Natural killer cell (primary cell): ENCODE measurements at regions not wholly inside any gene's neighbourhood (a gene's known extent, or its start where the extent isn't known, plus 50 kb on each side); places are given as distances from the start of the nearest gene placed in this dataset.
A peak's percentile ranks its signal among the peaks of the same experiment; 100 is the strongest.

Experiments used
- ATAC-seq, 3 donors: fragments of 150-1000 bp in 2 of 3; fragments of 200-7000 bp in 1 of 3; cut with Tn5 transposase; 1 replicate in 1 of 3; 2 replicates in 2 of 3; pipeline ENCODE4 v1.10.0; 2021; ENCODE audit warnings: mild to moderate bottlenecking in 2 of 3, moderate library complexity in 2 of 3
- DNase-seq, 2 donors: peaks; one replicate each; pipeline versions ENCODE4 v3.0.0 to v3.0.0-alpha.2; 2013 to 2021; ENCODE audit warnings: mixed read lengths in 1 of 2
- H3K27ac ChIP-seq: one replicate; pipeline ENCODE4 v1.5.1; 2013; ENCODE audit warnings: mild to moderate bottlenecking, low read length
- H3K27me3 ChIP-seq: one replicate; pipeline ENCODE4 v1.6.1; 2013; ENCODE audit warnings: low read length; ENCODE audit not compliant: control insufficient read depth, insufficient read depth
- H3K36me3 ChIP-seq: one replicate; pipeline ENCODE4 v1.6.1; 2013; ENCODE audit warnings: low read length; ENCODE audit not compliant: control insufficient read depth, insufficient read depth
- H3K4me1 ChIP-seq: one replicate; pipeline ENCODE4 v1.6.1; 2013; ENCODE audit warnings: low read length; ENCODE audit not compliant: control insufficient read depth, insufficient read depth
- H3K4me3 ChIP-seq: one replicate; pipeline ENCODE4 v1.5.1; 2013; ENCODE audit warnings: low read length
- H3K9me3 ChIP-seq: one replicate; pipeline ENCODE4 v1.6.1; 2013; ENCODE audit warnings: low read length; ENCODE audit not compliant: control insufficient read depth, insufficient read depth
- H3K27ac Mint-ChIP-seq, 2 donors: one replicate each; pipeline ENCODE4 v1.8.0; 2022; ENCODE audit warnings: mild to moderate bottlenecking in 2 of 2, mixed read lengths in 2 of 2, moderate library complexity in 1 of 2
- H3K27me3 Mint-ChIP-seq, 2 donors: one replicate each; pipeline ENCODE4 v1.8.0; 2022; ENCODE audit warnings: low read depth in 2 of 2, mixed read lengths in 2 of 2
- H3K36me3 Mint-ChIP-seq: one replicate; pipeline ENCODE4 v1.8.0; 2022; ENCODE audit warnings: mixed read lengths
- H3K4me1 Mint-ChIP-seq, 2 donors: one replicate each; pipeline ENCODE4 v1.8.0; 2022; ENCODE audit warnings: mixed read lengths in 2 of 2
- H3K4me3 Mint-ChIP-seq: one replicate; pipeline ENCODE4 v1.8.0; 2022; ENCODE audit warnings: mild to moderate bottlenecking, moderate library complexity, mixed read lengths
- H3K9me3 Mint-ChIP-seq, 2 donors: one replicate each; pipeline ENCODE4 v1.8.0; 2022; ENCODE audit warnings: mixed read lengths in 2 of 2
- WGBS: methylation state at CpG from one replicate; pipeline ENCODE4 v1.1.7; 2013; ENCODE audit warnings: missing lambda C conversion rate; ENCODE audit not compliant: insufficient coverage; 5-methylcytosine and 5-hydroxymethylcytosine counted together
- intact Hi-C: fragments of 100-400 bp; cut with micrococcal nuclease; formaldehyde crosslinking; loops from one replicate; pipeline ENCODE4 v1.14.2; 2022
- TF ChIP-seq, protein P1 (sequence below): fragments of 200-600 bp; IDR thresholded peaks from one replicate; pipeline ENCODE4 v1.8.0; 2022; ENCODE audit warnings: antibody characterized with exemption

- peaks cover 13 to 15% of the 10 kb centered on the region in 2 donors for H3K4me1 Mint-ChIP-seq
- H3K9me3 ChIP-seq, result no peaks in the 10 kb centered on the region
- H3K4me1 ChIP-seq, result peaks cover 15% of the 10 kb centered on the region
- intact Hi-C loops, result loop anchor here (1.0 kb wide), 1 partner anchor 16 kb away; no protein-coding TSS in a partner anchor
- DNase-seq (no peak), ATAC-seq (no peak)
- 63% methylated on average over 4 of the region's 5 CpGs for WGBS
- peak overlapping the region; percentile 90 for H3K4me3 Mint-ChIP-seq
- H3K27me3 Mint-ChIP-seq, result peaks cover 0 to 4% of the 10 kb centered on the region in 2 donors
- H3K9me3 Mint-ChIP-seq, result peaks cover 0 to 3% of the 10 kb centered on the region in 2 donors
- TF ChIP-seq, protein P1, sequence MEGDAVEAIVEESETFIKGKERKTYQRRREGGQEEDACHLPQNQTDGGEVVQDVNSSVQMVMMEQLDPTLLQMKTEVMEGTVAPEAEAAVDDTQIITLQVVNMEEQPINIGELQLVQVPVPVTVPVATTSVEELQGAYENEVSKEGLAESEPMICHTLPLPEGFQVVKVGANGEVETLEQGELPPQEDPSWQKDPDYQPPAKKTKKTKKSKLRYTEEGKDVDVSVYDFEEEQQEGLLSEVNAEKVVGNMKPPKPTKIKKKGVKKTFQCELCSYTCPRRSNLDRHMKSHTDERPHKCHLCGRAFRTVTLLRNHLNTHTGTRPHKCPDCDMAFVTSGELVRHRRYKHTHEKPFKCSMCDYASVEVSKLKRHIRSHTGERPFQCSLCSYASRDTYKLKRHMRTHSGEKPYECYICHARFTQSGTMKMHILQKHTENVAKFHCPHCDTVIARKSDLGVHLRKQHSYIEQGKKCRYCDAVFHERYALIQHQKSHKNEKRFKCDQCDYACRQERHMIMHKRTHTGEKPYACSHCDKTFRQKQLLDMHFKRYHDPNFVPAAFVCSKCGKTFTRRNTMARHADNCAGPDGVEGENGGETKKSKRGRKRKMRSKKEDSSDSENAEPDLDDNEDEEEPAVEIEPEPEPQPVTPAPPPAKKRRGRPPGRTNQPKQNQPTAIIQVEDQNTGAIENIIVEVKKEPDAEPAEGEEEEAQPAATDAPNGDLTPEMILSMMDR, result no peak
- H3K27me3 ChIP-seq, result no peaks in the 10 kb centered on the region
- H3K36me3 ChIP-seq, result no peaks in the 10 kb centered on the region
- no peaks in the 10 kb centered on the region for H3K36me3 Mint-ChIP-seq
- peak overlapping the region; percentile 91 to 93 for H3K27ac Mint-ChIP-seq
- H3K27ac ChIP-seq, result no peak overlapping the region
- H3K4me3 ChIP-seq, result no peak overlapping the region
Observed at GRCh38 chr6:90414352-90414751, 117.7 kb upstream of the BACH2 start.

- Histone ChIP-seq H3K27ac (peak overlapping the region; percentile 9), H3K36me3 (no peaks in the 10 kb centered on the region), H3K27me3 (no peaks in the 10 kb centered on the region), H3K4me3 (no peak overlapping the region), H3K9me3 (no peaks in the 10 kb centered on the region), H3K4me1 (peaks cover 15% of the 10 kb centered on the region)
- peak; percentile 93 to 96 (median 96) for ATAC-seq
- H3K36me3 Mint-ChIP-seq, result no peaks in the 10 kb centered on the region
- 4% methylated on average over 8 of the region's 8 CpGs for WGBS
- H3K27ac Mint-ChIP-seq, result peak overlapping the region; percentile 91 to 93
- intact Hi-C loops, result loop anchor here (1.0 kb wide), 1 partner anchor 16 kb away; no protein-coding TSS in a partner anchor
- H3K4me3 Mint-ChIP-seq, result peak overlapping the region; percentile 90
- peaks cover 13 to 15% of the 10 kb centered on the region in 2 donors for H3K4me1 Mint-ChIP-seq
- DNase-seq, result peak; percentile 60 to 89
- peaks cover 0 to 3% of the 10 kb centered on the region in 2 donors for H3K9me3 Mint-ChIP-seq
- peaks cover 0 to 4% of the 10 kb centered on the region in 2 donors for H3K27me3 Mint-ChIP-seq
- TF ChIP-seq, protein P1, result no peak
Observed at GRCh38 chr6:90413867-90414266, 117.2 kb upstream of the BACH2 start.

- Mint-ChIP-seq H3K4me3 (peak overlapping the region; percentile 90), H3K36me3 (no peaks in the 10 kb centered on the region), H3K4me1 (peaks cover 13 to 15% of the 10 kb centered on the region in 2 donors), H3K27ac (peak overlapping the region; percentile 91 to 93), H3K27me3 (peaks cover 0 to 4% of the 10 kb centered on the region in 2 donors), H3K9me3 (peaks cover 0 to 3% of the 10 kb centered on the region in 2 donors)
- no peaks in the 10 kb centered on the region for H3K9me3 ChIP-seq
- 76% methylated on average over 13 of the region's 14 CpGs for WGBS
- intact Hi-C loops, result no loop called here
- no peaks in the 10 kb centered on the region for H3K27me3 ChIP-seq
- H3K4me3 ChIP-seq, result no peak overlapping the region
- ATAC-seq, result no peak
- peaks cover 15% of the 10 kb centered on the region for H3K4me1 ChIP-seq
- TF ChIP-seq, protein P1, result no peak
- H3K36me3 ChIP-seq, result no peaks in the 10 kb centered on the region
- H3K27ac ChIP-seq, result peak overlapping the region; percentile 9
- DNase-seq, result no peak
Observed at GRCh38 chr6:90413396-90413795, 116.8 kb upstream of the BACH2 start.
